ENCODE measurements at regions not wholly inside any gene's neighbourhood (a gene's known extent, or its start where the extent isn't known, plus 50 kb on each side); places are given as distances from the start of the nearest gene placed in this dataset.

DNA sequence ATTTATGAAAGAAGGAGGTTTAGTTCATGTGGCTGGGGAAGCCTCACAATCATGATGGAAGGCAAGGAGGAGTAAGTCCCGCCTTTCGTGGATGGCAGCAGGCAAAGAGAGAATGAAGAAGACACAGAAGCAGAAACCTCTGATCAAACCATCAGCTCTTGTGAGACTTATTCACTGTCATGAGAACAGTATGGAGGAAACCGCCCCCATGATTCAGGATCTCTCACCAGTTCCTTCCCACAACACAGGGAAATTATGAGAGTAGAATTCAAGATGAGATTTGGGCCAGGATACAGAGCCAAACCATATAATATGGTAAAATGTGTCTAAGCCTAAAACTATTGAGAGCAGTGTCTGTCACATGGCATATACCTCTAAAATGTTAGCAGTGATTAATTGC is 503.8 kb upstream of the CCDC179 start:
- no peak for DNase-seq (ENCODE audit: low spot score)

DNA sequence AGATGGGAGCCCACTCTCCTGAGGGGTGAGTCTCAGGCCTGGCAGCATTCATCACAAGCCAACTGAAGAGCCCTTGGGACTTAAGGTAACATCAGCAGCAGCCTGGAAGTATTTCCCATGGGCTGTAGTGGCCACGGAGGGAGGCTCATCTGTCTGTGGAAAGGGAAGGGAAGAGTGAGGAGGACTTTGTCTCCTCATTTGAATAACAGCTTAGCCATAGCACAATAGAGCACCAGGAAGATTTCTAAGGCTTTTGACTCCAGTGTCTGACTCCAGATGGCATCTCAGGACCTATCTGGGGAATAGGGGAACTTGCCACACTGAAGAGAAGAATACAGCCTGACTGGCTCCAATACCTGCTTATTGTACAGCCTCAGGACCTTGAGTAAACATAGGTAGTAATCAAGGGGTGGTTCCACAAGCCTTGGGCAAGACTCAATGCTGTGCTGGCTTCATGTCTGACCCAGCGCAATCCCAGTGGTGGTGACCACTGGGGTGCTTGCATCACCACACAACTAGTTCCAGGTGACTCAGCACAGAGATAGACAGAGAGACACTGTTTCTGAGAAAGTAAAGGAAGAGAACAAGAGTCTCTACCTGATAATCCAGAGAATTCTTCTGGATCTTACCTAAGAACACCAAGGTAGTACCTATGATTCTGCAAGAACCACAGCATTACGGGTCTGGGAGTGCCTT is 510.5 kb upstream of the CCDC179 start:
- no peak for DNase-seq (ENCODE audit: low spot score)

DNA sequence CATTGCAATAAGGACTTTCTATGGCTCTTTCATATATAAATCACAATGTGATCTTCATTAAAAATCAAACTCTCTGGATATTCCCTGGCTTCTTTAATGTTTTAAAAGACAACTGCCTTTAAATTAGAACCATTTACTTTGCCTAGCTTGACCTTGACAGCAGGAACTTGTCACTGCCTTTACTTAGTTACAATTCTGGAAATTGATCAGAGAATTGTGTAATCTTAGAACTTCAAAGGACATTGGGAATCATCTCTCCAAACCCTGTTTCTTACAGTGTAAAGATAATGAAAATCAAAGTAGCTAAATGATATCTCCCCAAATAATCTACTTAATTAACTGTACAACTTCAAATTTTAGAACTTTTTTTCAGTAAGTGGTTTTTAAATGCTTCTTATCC is 517.6 kb upstream of the CCDC179 start:
- no peak for DNase-seq (ENCODE audit: low spot score)

DNA sequence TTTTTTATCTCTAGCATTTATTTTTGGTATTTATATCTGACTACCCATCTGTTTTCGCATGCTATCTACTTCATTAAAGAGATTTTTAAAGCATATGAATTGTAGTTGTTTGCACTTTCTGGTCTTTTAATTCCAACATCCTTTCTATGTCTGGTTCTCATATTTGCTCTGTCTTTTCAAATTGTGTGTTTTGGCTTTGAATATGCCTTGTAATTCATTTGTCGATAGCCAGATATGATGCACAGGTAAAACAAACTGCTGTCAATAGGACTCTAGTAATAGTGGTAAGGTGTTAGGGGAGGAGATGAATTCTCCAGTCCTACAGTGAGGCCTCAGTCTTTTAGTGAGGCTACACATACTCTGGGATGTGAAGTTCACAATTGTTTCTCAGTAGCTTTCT is 530.8 kb upstream of the CCDC179 start:
- DNase-seq (ENCODE audit: low spot score), result no peak

DNA sequence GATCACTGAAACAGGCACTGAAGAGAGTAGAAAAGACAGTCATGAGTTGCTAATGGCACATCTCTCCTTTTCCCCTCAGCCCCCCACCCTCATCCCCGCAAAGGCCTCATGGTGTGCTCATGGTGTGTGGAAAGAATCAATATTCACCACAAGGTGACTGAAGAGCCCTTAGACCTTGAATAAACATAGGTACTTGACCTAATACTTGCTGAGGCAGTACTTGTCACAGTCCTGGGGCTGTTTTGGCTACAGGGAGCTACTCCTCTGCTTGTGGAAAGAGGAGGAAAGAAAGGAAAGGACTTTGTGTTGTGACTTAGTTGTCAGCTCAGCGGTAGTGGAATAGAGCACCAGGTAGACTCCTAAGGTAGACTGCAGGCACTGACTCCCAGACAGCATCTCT is 537.8 kb upstream of the CCDC179 start:
- no peak for DNase-seq (ENCODE audit: low spot score)

DNA sequence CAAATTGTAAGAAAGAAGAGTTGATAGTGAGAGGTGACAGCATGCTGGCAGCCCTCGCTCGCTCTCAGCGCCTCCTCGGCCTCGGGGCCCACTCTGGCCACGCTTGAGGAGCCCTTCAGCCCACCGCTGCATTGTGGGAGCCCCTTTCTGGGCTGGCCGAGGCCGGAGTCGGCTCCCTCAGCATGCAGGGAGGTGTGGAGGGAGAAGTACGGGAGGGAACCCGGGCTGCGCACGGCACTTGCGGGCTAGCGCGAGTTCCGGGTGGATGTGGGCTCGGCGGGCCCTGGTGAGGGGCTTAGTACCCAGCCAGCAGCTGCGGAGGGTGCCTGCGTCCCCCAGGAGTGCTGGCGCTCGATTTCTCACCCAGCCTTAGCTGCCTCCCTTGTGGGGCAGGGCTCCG is 539.7 kb upstream of the CCDC179 start:
- no peak for DNase-seq (ENCODE audit: low spot score)

DNA sequence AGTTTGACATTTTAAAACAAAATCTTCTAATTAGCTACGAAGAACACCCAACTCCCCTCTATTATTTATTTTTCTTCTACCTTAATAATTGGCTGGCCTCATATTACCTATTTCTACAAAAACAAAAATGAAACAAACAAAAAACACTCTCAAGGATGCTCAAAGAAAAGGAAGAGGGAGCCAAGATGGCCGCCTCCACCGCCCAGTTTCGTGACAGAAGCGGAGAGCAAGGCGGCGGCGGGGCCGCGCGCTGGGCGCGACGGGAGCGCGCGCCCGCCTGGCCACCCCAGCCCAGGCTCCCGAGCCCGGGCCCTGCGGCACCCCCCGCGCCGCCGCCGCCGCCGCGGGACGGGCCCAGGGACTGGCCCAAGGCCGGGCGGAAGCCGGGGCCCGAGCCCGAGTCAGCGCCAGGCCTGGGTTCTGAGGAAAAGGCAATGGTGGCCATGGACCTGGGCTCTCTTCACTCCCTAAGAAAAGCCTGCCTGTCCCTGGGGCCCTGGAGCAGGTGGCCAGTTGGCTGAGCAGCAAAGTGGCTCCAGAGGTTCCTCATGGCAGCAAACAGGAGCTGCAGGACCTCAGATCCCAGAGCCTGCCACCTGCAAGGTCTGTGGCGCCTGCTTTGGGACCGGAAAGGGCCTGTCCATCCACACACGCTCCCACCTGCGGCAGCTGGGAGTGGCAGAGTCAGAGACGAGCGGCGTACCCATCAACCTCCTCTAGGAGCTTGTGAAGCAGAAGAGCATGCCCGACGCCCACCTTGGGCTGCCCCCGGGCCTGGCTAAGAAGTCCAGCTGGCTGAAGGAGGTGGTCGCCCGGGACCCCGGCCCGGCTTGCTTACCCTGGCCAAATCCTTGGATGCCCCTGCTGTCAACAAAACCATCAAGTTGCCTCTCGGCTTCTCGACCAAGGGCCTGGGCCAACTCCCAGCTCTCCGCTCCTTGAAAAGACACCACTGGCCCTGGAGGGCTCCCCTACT is 543.2 kb upstream of the CCDC179 start:
- no peak for DNase-seq (ENCODE audit: low spot score)

DNA sequence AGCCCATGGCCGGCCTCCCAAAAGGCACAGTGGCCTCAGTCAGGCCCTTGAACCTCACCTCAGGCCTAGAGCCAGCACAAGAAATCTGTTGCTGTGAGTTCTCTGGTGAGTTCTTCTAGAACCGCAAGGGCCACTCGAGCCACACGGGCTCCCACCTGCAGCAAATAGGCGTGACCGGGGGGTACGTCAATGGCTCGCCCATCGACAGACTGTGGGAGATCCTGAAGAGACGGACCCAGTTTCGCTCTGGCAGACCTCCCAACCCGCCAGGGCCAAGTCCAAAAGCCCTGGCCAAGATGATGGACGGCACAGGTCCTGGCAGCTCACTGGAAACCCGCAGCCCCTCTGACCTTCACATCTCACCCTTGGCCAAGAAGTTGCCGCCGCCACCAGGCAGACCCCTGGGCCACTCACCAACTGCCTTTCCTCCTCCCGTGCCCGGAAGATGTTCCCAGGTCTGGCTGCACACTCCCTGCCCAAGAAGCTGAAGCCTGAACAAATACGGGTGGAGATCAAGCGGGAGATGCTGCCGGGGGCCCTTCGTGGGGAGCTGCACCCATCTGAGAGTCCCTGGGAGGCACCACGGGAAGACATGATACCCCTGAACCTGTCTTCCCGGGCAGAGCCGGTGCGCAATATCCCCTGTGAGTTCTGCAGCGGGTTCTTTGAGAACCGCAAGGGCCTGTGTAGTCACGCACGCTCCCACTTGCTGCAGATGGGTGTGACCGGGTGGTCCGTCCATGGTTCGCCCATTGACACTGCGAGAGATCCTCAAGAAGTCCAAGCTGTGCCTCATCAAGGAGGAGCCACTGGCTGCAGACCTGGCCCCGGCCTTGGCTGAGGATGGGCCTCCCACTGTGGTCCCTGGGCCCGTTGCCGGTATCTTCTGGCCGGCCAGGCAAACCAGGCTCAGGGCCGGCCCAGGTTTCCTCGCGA is 544.2 kb upstream of the CCDC179 start:
- no peak for DNase-seq (ENCODE audit: low spot score)

DNA sequence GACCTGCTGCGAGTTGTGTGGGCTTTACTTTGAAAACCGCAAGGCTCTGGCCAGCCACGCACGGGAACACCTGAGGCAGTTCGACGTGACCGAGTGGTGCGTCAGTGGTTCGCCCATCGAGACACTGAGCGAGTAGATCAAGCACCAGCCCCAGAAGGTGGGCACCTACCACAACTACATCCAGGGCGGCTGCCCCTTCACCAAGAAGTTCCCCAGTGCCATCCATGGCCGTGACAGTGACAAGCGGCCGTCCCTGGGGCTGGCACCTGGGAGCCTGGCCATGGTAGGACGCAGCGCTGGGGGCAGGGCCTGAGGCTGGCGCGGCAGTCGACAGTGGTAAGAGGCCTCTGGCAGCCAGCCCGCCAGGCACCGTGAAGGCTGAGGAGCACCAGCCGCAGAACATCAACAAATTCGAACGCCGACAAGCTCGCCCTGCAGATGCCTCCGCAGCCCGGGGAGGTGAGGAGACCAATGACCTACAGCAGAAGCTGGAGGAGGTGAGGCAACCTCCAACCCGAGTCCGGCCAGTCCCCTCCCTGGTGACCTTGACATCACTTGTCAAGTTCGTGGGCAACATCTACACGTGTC is 545.2 kb upstream of the CCDC179 start:
- no peak for DNase-seq (ENCODE audit: low spot score)

DNA sequence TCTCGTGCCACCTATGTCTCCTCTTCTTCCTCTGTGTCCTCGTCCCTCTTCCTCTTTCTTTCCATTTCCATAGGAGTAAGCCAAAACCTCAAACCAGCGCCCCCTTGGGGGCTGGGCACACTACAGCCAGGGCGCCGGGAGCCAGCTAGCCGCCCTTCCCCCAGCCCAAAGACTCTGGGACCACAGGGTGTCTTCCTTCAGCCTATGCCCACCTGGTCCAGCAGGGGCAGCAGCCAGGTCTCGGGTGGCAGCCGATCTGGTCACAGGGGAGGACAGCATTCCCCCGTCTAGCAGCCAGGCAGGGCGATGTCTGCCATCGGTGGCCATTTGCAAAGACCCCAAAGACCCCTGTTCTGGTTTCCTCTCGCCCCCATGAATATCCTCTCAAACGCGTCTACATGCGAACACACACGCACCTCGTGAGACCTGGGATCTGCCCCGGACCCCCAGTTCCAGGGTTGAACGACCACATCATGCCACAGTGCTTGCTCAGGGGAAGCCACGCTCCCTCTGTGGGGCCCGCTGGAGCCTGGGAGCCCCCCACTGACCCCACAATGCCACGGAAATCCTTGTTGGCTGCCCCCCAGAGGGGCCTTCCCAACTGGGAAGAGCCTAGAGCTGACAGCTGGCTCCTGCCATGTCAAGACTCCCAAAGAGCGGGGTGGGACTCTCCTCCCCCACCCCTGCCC is 546.0 kb upstream of the CCDC179 start:
- DNase-seq (ENCODE audit: low spot score), result no peak

DNA sequence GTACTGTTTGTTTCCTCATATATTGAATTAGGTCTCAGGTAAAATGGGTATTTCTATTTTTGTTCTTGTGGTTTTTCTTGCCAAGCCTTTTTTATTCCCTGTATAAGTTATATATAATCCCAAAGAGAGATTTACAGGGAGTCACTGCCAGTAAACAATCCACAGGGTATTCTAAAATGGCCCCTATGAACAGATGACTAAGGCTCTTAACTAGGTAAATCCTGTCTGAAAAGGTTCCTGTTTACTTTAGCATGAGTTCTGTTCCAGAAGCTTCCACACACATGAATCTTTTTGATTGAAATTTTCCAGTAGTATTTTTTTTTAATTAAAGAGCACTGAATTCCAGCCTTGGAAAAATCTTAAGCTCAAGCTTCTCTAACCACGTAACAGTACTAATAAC is 552.8 kb upstream of the CCDC179 start:
- no peak for DNase-seq (ENCODE audit: low spot score)

DNA sequence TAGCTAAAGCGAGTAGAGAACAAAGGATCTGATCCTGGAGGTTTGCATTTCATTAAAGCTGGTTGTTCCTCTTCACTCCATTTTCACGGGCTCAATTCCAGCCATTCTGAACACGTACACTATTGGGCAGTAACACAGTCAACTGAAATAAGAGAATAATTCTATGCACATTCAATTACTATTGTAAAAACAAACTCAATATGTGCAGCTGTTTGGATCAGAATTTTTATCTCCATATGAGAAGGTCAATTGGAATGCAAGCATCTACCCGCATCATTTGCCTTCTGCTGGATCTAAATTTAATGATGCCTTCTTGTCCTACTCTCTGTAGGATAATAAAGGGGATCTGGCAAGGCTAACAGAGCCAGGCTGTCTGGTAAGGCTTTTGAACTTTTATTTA is 562.8 kb upstream of the CCDC179 start:
- no peak for DNase-seq (ENCODE audit: low spot score)

DNA sequence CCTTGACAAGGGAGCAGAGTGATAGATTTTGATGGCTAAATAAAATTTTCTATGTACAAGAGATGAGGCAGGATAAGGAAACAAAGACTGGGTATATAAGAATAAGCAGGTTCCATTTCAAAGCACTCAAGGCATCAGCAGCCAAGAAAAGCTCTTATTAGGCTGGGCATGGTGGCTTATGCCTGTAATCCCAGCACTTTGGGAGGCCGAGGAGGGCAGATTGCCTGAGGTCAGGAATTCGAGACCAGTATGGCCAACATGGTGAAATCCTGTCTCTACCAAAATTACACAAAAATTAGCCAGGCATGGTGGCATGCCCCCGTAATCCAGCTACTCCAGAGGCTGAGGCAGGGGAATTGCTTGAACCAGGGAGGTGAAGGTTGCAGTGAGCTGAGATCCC is 563.4 kb upstream of the CCDC179 start:
- no peak for DNase-seq (ENCODE audit: low spot score)

DNA sequence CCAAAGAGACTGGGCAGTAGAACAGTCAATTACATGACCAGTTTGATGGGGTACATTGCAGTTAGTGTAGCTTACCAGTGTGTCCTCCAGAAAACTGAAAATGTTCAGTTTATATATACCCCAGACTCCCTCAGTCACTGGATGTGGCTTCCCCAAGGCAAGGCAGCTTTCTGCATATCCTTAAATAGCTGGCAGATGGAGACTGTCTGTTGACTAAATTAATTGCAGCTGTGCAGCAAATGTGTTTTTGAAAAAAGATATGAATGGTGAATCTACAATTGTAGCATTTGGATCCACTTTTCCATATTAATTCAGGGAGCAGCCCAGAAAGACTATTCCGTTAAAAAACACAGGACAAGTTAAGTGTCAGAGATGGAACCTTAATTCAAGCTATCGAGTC is 565.1 kb upstream of the CCDC179 start:
- DNase-seq (ENCODE audit: low spot score), result no peak

DNA sequence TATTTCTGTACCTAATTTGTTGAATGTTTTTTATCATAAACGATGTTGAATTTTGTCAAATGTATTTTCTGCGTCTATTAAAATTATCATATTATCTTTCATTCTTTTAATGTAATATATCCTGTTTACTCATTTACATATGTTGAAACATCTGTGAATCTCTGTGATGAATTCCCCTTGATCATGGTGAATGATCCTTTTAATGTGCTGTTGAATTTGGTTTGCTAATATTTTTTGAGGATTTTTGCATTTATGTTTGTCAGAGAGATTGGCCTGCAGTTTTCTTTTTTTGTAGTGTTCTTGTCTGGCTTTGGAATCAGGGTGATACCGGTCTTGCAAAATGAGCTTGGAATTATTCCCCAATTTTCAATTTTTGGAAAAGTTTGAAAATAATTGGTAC is 569.3 kb upstream of the CCDC179 start:
- DNase-seq (ENCODE audit: low spot score), result no peak

DNA sequence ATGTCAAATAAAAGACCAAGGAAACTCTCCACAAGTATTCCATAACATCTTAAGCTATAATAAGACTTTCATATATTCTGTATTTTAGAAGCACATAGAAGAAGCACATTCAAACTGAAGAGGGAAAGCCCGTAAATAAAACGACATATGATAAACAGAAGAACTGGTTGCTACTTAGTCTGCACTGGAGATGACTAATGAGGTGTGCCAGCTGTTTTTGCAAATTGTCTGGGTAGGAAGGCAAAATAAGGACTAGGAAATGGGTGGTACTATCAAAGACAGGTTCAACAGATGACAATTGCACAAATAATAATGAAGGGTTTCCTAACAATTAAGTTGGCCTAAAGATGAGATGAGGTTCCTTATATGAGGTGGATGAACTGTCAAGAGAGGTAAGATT is 593.2 kb upstream of the CCDC179 start:
- no peak for DNase-seq (ENCODE audit: low spot score)

DNA sequence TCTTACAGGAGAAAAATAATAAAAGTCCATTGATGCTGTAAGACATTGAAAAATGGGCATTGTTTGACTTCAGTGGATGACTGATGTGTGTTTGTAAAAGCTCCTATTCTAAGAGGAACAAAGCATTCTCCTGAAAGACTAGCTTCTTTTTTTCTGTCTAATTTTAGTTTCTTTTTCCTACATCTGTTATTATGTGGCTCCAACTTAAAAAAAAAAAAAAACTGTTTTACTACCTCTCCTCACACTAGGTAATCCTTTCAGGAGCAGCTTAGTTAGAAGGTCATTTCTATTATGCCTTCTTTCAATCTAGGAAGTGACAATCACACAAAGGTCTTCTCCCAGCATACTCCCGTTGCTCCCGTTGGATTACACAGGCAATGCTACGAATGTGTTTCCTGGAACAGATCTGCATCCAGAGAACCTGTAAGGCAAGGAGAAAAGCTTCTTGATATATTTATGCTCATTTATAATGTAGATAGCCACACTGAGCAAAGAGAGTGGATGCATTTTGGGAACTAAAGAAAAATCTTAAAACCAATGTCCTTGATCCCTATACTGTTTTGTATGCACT is 595.1 kb upstream of the CCDC179 start:
- DNase-seq (ENCODE audit: low spot score), result no peak

DNA sequence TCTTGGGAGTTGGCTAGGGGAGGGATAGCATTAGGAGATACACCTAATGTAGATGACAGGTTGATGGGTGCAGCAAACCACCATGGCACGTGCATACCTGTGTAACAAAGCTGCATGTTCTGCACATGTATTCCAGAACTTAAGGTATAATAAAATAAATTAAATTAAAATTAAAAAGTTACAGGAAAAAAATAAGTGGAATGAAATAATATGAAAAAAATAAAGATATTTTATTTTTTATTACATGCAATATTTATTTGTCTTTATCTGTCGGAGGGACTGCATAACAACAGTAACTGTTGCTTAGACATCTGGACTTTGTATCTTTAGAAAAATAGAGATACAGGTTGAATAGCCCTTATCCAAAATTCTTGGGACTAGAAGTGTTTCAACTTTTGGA is 597.4 kb upstream of the CCDC179 start:
- no peak for DNase-seq (ENCODE audit: low spot score)

DNA sequence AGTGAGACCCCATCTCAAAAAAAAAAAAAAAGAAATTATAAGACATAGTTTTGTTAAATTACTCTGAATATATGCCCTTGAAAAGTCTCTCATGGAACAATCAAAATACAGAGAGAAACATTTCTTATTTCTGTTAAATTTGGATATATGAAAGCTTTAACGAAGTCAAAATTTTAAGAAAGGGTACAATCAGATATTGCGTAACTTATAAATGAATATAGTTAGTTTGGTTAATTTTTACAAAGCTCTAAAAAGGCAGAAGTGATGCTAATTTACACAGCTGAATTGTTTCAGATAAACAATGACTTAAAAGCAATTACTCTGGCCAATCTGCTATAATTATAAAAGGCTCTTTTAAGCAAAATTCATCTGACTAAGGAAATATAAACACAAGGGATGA is 611.6 kb upstream of the CCDC179 start:
- DNase-seq (ENCODE audit: low spot score), result no peak

DNA sequence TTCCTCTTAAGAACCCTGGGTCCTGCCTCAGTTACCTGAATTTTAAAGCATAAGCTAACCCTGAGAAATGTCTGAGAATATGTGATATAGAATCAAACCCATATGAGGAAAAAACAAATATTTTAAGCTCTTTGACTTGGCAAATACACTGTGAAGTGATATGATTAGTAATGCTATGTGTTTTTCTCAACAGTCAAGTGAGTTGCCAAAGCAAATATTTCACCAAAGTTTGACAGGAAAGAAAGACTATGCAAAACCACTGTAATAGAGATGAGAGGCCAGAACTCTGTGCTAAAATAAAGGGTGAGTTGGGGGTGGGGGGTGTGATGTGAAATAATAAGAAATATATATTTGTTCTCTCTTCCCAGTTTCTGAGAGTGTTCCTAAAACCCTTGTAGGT is 613.5 kb upstream of the CCDC179 start:
- no peak for DNase-seq (ENCODE audit: low spot score)

DNA sequence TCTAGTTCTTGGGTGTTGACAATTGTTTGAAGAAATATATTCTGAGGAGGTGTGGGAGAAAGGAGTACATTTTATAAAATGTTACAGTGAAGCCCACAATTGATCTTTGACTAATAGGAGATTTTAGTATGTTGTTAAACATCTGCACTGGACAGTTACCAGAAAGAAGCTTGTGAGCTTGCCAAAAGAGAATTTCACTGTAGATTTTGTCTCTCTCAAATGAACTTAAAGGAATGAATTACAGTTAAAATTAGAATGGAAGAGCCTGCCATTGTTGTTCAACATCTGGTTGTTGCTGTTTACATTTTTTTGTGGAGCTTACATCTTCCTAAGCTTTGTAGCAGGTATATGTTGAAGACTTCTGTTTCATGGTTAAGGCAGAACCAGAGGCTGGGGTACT is 620.5 kb upstream of the CCDC179 start:
- DNase-seq (ENCODE audit: low spot score), result no peak
